GM23338 (cell line): ENCODE measurements at regions not wholly inside any gene's neighbourhood (a gene's known extent, or its start where the extent isn't known, plus 50 kb on each side); places are given as distances from the start of the nearest gene placed in this dataset.

Experiments used
- ATAC-seq: fragments of 200-7000 bp; cut with Tn5 transposase; 3 replicates; pipeline ENCODE4 v1.9.1; 2020
- DNase-seq: peaks from one replicate; pipeline ENCODE4 v3.0.0-alpha.2; 2015; ENCODE audit warnings: low spot score
- H2AFZ ChIP-seq: fragments of 200-600 bp; sonication (generic); 2 replicates; pipeline ENCODE4 v1.8.0; 2016; ENCODE audit warnings: antibody characterized with exemption, mild to moderate bottlenecking, moderate library complexity
- H3F3A ChIP-seq: fragments of 200-600 bp; sonication (generic); replicated peaks from 2 replicates; pipeline ENCODE4 v1.8.0; 2017; ENCODE audit warnings: antibody characterized with exemption, mixed run types, low read depth
- H3K27ac ChIP-seq: fragments of 200-600 bp; sonication (generic); 2 replicates; pipeline ENCODE4 v1.6.1; 2016; ENCODE audit warnings: low read depth
- H3K27me3 ChIP-seq: fragments of 200-600 bp; sonication (generic); 2 replicates; pipeline ENCODE4 v1.8.0; 2016; ENCODE audit warnings: mild to moderate bottlenecking, mixed run types, moderate library complexity; ENCODE audit not compliant: insufficient read depth
- H3K36me3 ChIP-seq: fragments of 200-600 bp; sonication (generic); 2 replicates; pipeline ENCODE4 v1.8.0; 2016; ENCODE audit warnings: mild to moderate bottlenecking; ENCODE audit not compliant: insufficient read depth
- H3K4me1 ChIP-seq: fragments of 200-600 bp; sonication (generic); 2 replicates; pipeline ENCODE4 v1.8.0; 2016; ENCODE audit warnings: mild to moderate bottlenecking, moderate library complexity; ENCODE audit not compliant: insufficient read depth
- H3K4me2 ChIP-seq: fragments of 200-600 bp; sonication (generic); 2 replicates; pipeline ENCODE4 v1.7.1; 2017; ENCODE audit warnings: mixed run types
- H3K4me3 ChIP-seq: fragments of 200-600 bp; sonication (generic); 2 replicates; pipeline ENCODE4 v1.6.1; 2016; ENCODE audit warnings: mixed run types
- H3K79me2 ChIP-seq: fragments of 200-600 bp; sonication (generic); replicated peaks from 2 replicates; pipeline ENCODE4 v1.8.0; 2017; ENCODE audit warnings: mild to moderate bottlenecking; ENCODE audit not compliant: insufficient read depth
- H3K9me2 ChIP-seq: fragments of 200-600 bp; sonication (generic); 2 replicates; pipeline ENCODE4 v1.8.0; 2017; ENCODE audit not compliant: insufficient read depth
- H4K20me1 ChIP-seq: fragments of 200-600 bp; sonication (generic); replicated peaks from 2 replicates; pipeline ENCODE4 v1.8.0; 2017; ENCODE audit warnings: mild to moderate bottlenecking; ENCODE audit not compliant: insufficient read depth
- H3K27ac Mint-ChIP-seq: 2 replicates; pipeline ENCODE4 v1.8.0; 2020; ENCODE audit warnings: inconsistent platforms, mild to moderate bottlenecking, moderate library complexity, mixed read lengths
- H3K27me3 Mint-ChIP-seq: 3 replicates; pipeline ENCODE4 v1.8.0; 2022; ENCODE audit warnings: low read depth, mild to moderate bottlenecking, moderate library complexity, mixed read lengths, inconsistent platforms; ENCODE audit not compliant: insufficient read depth, poor library complexity
- H3K36me3 Mint-ChIP-seq: 3 replicates; pipeline ENCODE4 v1.8.0; 2021; ENCODE audit warnings: low read depth, mild to moderate bottlenecking, inconsistent platforms, moderate library complexity, mixed read lengths
- H3K4me1 Mint-ChIP-seq: 3 replicates; pipeline ENCODE4 v1.8.0; 2020; ENCODE audit warnings: mild to moderate bottlenecking, inconsistent platforms, mixed read lengths
- H3K4me3 Mint-ChIP-seq: 3 replicates; pipeline ENCODE4 v1.8.0; 2021; ENCODE audit warnings: moderate library complexity, mild to moderate bottlenecking, inconsistent platforms, mixed read lengths
- H3K9me3 Mint-ChIP-seq: 3 replicates; pipeline ENCODE4 v1.8.0; 2020; ENCODE audit warnings: moderate library complexity, mild to moderate bottlenecking, inconsistent platforms, mixed read lengths
- NANOG ChIP-seq: IDR thresholded peaks from 2 replicates; pipeline ENCODE4 v1.6.1; 2016; ENCODE audit warnings: antibody characterized with exemption, borderline replicate concordance
- POLR2AphosphoS5 ChIP-seq: IDR thresholded peaks from 2 replicates; pipeline ENCODE4 v1.6.1; 2016; ENCODE audit warnings: antibody characterized with exemption, low read depth
- ZNF114 ChIP-seq: fragments of 250-450 bp; sonication (Bioruptor Pico); IDR thresholded peaks from 2 replicates; pipeline ENCODE4 v1.5.0; 2020; ENCODE audit warnings: mild to moderate bottlenecking, moderate library complexity
- ZNF331 ChIP-seq: fragments of 250-450 bp; sonication (Bioruptor Pico); IDR thresholded peaks from 2 replicates; pipeline ENCODE4 v1.5.0; 2020; ENCODE audit warnings: low read depth, mild to moderate bottlenecking, moderate library complexity
- TF ChIP-seq, protein P1 (sequence below): fragments of 250-450 bp; sonication (Bioruptor Pico); IDR thresholded peaks from 2 replicates; pipeline ENCODE4 v1.5.0; 2020; ENCODE audit warnings: mild to moderate bottlenecking, moderate library complexity
- TF ChIP-seq, protein P2 (sequence below), 2 experiments: fragments of 200-600 bp in 1 of 2; sonication (generic) in 1 of 2; conservative IDR thresholded peaks; 2 replicates each; pipeline versions ENCODE4 v1.5.1 to v1.6.1; 2016 to 2017; ENCODE audit warnings: antibody characterized with exemption in 2 of 2, low read depth in 2 of 2, mild to moderate bottlenecking in 2 of 2, moderate library complexity in 1 of 2
- TF ChIP-seq, protein P3 (sequence below): IDR thresholded peaks from 2 replicates; pipeline ENCODE4 v1.6.1; 2016; ENCODE audit warnings: antibody characterized with exemption
- TF ChIP-seq, protein P4 (sequence below): IDR thresholded peaks from one replicate; pipeline ENCODE4 v1.6.1; 2018; ENCODE audit warnings: antibody characterized with exemption; ENCODE audit not compliant: unreplicated experiment

DNA sequence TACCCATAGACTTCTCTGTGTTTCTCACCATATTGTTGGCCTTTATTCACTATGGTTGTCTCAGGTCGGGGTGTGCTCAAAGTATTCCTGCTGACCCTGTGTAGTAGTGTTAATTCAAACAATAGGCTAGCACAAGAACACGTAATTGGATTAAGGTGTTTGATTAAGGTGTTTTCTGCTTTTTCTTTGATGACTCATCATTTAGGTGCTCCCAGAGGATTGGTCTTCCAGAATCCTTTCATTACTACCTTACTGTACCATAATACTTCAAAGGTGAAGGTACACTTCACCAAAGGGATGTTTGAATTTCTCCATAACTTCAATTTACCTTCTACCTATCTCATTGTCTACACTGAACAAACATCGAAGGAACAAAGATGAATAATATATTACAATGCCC lies 121.7 kb upstream of the CCDC160 start (continued):
- TF ChIP-seq, protein P1, sequence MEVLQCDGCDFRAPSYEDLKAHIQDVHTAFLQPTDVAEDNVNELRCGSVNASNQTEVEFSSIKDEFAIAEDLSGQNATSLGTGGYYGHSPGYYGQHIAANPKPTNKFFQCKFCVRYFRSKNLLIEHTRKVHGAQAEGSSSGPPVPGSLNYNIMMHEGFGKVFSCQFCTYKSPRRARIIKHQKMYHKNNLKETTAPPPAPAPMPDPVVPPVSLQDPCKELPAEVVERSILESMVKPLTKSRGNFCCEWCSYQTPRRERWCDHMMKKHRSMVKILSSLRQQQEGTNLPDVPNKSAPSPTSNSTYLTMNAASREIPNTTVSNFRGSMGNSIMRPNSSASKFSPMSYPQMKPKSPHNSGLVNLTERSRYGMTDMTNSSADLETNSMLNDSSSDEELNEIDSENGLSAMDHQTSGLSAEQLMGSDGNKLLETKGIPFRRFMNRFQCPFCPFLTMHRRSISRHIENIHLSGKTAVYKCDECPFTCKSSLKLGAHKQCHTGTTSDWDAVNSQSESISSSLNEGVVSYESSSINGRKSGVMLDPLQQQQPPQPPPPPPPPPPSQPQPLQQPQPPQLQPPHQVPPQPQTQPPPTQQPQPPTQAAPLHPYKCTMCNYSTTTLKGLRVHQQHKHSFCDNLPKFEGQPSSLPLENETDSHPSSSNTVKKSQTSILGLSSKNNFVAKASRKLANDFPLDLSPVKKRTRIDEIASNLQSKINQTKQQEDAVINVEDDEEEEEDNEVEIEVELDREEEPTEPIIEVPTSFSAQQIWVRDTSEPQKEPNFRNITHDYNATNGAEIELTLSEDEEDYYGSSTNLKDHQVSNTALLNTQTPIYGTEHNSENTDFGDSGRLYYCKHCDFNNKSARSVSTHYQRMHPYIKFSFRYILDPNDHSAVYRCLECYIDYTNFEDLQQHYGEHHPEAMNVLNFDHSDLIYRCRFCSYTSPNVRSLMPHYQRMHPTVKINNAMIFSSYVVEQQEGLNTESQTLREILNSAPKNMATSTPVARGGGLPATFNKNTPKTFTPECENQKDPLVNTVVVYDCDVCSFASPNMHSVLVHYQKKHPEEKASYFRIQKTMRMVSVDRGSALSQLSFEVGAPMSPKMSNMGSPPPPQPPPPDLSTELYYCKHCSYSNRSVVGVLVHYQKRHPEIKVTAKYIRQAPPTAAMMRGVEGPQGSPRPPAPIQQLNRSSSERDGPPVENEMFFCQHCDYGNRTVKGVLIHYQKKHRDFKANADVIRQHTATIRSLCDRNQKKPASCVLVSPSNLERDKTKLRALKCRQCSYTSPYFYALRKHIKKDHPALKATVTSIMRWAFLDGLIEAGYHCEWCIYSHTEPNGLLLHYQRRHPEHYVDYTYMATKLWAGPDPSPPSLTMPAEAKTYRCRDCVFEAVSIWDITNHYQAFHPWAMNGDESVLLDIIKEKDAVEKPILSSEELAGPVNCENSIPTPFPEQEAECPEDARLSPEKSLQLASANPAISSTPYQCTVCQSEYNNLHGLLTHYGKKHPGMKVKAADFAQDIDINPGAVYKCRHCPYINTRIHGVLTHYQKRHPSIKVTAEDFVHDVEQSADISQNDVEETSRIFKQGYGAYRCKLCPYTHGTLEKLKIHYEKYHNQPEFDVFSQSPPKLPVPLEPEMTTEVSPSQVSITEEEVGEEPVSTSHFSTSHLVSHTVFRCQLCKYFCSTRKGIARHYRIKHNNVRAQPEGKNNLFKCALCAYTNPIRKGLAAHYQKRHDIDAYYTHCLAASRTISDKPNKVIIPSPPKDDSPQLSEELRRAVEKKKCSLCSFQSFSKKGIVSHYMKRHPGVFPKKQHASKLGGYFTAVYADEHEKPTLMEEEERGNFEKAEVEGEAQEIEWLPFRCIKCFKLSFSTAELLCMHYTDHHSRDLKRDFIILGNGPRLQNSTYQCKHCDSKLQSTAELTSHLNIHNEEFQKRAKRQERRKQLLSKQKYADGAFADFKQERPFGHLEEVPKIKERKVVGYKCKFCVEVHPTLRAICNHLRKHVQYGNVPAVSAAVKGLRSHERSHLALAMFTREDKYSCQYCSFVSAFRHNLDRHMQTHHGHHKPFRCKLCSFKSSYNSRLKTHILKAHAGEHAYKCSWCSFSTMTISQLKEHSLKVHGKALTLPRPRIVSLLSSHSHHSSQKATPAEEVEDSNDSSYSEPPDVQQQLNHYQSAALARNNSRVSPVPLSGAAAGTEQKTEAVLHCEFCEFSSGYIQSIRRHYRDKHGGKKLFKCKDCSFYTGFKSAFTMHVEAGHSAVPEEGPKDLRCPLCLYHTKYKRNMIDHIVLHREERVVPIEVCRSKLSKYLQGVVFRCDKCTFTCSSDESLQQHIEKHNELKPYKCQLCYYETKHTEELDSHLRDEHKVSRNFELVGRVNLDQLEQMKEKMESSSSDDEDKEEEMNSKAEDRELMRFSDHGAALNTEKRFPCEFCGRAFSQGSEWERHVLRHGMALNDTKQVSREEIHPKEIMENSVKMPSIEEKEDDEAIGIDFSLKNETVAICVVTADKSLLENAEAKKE (CRISPR knock-in tag) = no peak
- TF ChIP-seq, protein P2, sequence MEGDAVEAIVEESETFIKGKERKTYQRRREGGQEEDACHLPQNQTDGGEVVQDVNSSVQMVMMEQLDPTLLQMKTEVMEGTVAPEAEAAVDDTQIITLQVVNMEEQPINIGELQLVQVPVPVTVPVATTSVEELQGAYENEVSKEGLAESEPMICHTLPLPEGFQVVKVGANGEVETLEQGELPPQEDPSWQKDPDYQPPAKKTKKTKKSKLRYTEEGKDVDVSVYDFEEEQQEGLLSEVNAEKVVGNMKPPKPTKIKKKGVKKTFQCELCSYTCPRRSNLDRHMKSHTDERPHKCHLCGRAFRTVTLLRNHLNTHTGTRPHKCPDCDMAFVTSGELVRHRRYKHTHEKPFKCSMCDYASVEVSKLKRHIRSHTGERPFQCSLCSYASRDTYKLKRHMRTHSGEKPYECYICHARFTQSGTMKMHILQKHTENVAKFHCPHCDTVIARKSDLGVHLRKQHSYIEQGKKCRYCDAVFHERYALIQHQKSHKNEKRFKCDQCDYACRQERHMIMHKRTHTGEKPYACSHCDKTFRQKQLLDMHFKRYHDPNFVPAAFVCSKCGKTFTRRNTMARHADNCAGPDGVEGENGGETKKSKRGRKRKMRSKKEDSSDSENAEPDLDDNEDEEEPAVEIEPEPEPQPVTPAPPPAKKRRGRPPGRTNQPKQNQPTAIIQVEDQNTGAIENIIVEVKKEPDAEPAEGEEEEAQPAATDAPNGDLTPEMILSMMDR (conservative IDR thresholded peaks at IDR 0.05; ENCODE audit: low read depth in 2 of 2) = no peak
- TF ChIP-seq, protein P3, sequence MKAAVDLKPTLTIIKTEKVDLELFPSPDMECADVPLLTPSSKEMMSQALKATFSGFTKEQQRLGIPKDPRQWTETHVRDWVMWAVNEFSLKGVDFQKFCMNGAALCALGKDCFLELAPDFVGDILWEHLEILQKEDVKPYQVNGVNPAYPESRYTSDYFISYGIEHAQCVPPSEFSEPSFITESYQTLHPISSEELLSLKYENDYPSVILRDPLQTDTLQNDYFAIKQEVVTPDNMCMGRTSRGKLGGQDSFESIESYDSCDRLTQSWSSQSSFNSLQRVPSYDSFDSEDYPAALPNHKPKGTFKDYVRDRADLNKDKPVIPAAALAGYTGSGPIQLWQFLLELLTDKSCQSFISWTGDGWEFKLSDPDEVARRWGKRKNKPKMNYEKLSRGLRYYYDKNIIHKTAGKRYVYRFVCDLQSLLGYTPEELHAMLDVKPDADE = no peak
- TF ChIP-seq NANOG (no peak), POLR2AphosphoS5 (no peak), ZNF331 (CRISPR knock-in tag) (no peak)

DNA sequence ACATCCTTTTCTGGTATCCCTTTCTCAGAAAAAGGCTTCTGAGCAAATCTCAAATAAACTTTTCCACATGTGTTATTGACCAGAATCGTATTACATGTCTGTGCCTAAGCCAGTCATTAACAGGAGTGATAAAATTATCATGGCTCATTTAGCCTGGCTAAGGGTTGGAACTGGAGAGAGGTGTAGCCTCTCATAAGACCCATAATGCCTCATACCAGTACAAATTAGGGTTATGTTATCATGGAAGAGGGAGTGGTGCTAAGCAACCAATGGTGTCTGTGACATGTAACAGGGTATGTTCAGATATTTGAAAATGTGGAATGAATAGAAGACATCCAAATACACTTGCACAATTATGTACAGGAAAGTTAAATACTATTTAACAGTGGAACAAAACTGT lies 99.6 kb upstream of the CCDC160 start:
- Histone ChIP-seq H3K9me2 (no peaks in the 10 kb centered on the region), H3F3A (no peaks in the 10 kb centered on the region), H2AFZ (no peak overlapping the region), H3K36me3 (no peaks in the 10 kb centered on the region), H3K79me2 (no peaks in the 10 kb centered on the region), H3K4me1 (peaks cover 11% of the 10 kb centered on the region; the same call in 1 of the 2 replicates), H3K4me2 (no peak overlapping the region), H3K27ac (no peak overlapping the region), H4K20me1 (no peaks in the 10 kb centered on the region), H3K27me3 (no peaks in the 10 kb centered on the region), H3K4me3 (no peak overlapping the region)
- H3K9me3 Mint-ChIP-seq = no peaks in the 10 kb centered on the region
- H3K27me3 Mint-ChIP-seq = no peaks in the 10 kb centered on the region
- no peak overlapping the region for H3K27ac Mint-ChIP-seq
- no peak for DNase-seq
- ATAC-seq = no peak
- H3K36me3 Mint-ChIP-seq = no peaks in the 10 kb centered on the region
- H3K4me3 Mint-ChIP-seq = no peak overlapping the region
- peaks cover 12% of the 10 kb centered on the region for H3K4me1 Mint-ChIP-seq
- no peak for TF ChIP-seq POLR2AphosphoS5
- no peak for TF ChIP-seq ZNF114 (CRISPR knock-in tag)
- TF ChIP-seq, protein P4, sequence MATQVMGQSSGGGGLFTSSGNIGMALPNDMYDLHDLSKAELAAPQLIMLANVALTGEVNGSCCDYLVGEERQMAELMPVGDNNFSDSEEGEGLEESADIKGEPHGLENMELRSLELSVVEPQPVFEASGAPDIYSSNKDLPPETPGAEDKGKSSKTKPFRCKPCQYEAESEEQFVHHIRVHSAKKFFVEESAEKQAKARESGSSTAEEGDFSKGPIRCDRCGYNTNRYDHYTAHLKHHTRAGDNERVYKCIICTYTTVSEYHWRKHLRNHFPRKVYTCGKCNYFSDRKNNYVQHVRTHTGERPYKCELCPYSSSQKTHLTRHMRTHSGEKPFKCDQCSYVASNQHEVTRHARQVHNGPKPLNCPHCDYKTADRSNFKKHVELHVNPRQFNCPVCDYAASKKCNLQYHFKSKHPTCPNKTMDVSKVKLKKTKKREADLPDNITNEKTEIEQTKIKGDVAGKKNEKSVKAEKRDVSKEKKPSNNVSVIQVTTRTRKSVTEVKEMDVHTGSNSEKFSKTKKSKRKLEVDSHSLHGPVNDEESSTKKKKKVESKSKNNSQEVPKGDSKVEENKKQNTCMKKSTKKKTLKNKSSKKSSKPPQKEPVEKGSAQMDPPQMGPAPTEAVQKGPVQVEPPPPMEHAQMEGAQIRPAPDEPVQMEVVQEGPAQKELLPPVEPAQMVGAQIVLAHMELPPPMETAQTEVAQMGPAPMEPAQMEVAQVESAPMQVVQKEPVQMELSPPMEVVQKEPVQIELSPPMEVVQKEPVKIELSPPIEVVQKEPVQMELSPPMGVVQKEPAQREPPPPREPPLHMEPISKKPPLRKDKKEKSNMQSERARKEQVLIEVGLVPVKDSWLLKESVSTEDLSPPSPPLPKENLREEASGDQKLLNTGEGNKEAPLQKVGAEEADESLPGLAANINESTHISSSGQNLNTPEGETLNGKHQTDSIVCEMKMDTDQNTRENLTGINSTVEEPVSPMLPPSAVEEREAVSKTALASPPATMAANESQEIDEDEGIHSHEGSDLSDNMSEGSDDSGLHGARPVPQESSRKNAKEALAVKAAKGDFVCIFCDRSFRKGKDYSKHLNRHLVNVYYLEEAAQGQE = no peak
- no peak for TF ChIP-seq NANOG
- TF ChIP-seq, protein P2 (conservative IDR thresholded peaks at IDR 0.05; ENCODE audit: low read depth in 2 of 2) = no peak
